GM18868 (cell line): ENCODE measurements at regions not wholly inside any gene's neighbourhood (a gene's known extent, or its start where the extent isn't known, plus 50 kb on each side); places are given as distances from the start of the nearest gene placed in this dataset.
"Not testable (repeated sequence)": the region's sequence is repeated elsewhere in the genome, so short reads cannot be mapped to it uniquely, and the experiment has no call there.

Source experiments
- ATAC-seq: cut with Tn5 transposase; IDR thresholded peaks from one replicate; pipeline ENCODE4 v1.9.1; 2021; ENCODE audit warnings: mild to moderate bottlenecking, moderate library complexity; ENCODE audit not compliant: unreplicated experiment

GRCh38 chr15:62270216-62270921 lies 105.3 kb upstream of the C2CD4B start:
- no peak for ATAC-seq

GRCh38 chr15:62272290-62272689 lies 107.2 kb upstream of the C2CD4B start:
- ATAC-seq = no peak

GRCh38 chr15:62275831-62276230 lies 110.7 kb upstream of the C2CD4B start:
- no peak for ATAC-seq

GRCh38 chr15:62277816-62278394 lies 112.8 kb upstream of the C2CD4B start:
- ATAC-seq = no peak

GRCh38 chr15:62278534-62278933 lies 113.4 kb upstream of the C2CD4B start:
- no peak for ATAC-seq

GRCh38 chr15:62279041-62279440 lies 114.0 kb upstream of the C2CD4B start:
- no peak for ATAC-seq

- ATAC-seq = no peak
Observed at GRCh38 chr15:62280625-62281024, 115.5 kb upstream of the C2CD4B start.

GRCh38 chr15:62281801-62282200 lies 116.7 kb upstream of the C2CD4B start:
- ATAC-seq = not testable (repeated sequence)

- no peak for ATAC-seq
Observed at GRCh38 chr15:62287066-62287857, 122.2 kb upstream of the C2CD4B start.

GRCh38 chr15:62288361-62289017 lies 123.4 kb upstream of the C2CD4B start:
- ATAC-seq = no peak

- no peak for ATAC-seq
Observed at GRCh38 chr15:62291262-62291661, 126.2 kb upstream of the C2CD4B start.

- ATAC-seq = no peak
Observed at GRCh38 chr15:62296756-62297507, 131.8 kb upstream of the C2CD4B start.

GRCh38 chr15:62297522-62297921 lies 132.4 kb upstream of the C2CD4B start:
- no peak for ATAC-seq

GRCh38 chr15:62297933-62298332 lies 132.8 kb upstream of the C2CD4B start:
- no peak for ATAC-seq

- no peak for ATAC-seq
Observed at GRCh38 chr15:62298811-62299210, 133.7 kb upstream of the C2CD4B start.

- ATAC-seq = no peak
Observed at GRCh38 chr15:62299541-62299940, 134.5 kb upstream of the C2CD4B start.

- no peak for ATAC-seq
Observed at GRCh38 chr15:62301993-62302675, 137.0 kb upstream of the C2CD4B start.

- peak; percentile 39 for ATAC-seq
Observed at GRCh38 chr15:62306851-62307504, 141.9 kb upstream of the C2CD4B start.

GRCh38 chr15:62307551-62307950 lies 142.5 kb upstream of the C2CD4B start:
- no peak for ATAC-seq
